Heart left ventricle (tissue), 16 donors: ENCODE measurements at regions not wholly inside any gene's neighbourhood (a gene's known extent, or its start where the extent isn't known, plus 50 kb on each side); places are given as distances from the start of the nearest gene placed in this dataset.

ENCODE experiments used
- ATAC-seq, 4 donors: fragments of 200-7000 bp; cut with Tn5 transposase; one replicate each; pipeline ENCODE4 v1.9.1; 2020 to 2022; ENCODE audit warnings: moderate library complexity in 4 of 4, mild to moderate bottlenecking in 3 of 4, moderate number of reproducible peaks in 1 of 4
- DNase-seq, 5 donors: peaks; one replicate each; pipeline ENCODE4 v3.0.0-alpha.2; 2020
- H3K27ac ChIP-seq, 12 donors: fragments of 200-600 bp; sonication (generic) in 4 of 12; one replicate each; pipeline versions ENCODE4 v1.5.0 to v1.8.0; 2016 to 2022; ENCODE audit warnings: mild to moderate bottlenecking in 2 of 12
- H3K27me3 ChIP-seq, 9 donors: fragments of 200-600 bp; sonication (generic) in 2 of 9; one replicate each; pipeline versions ENCODE4 v1.5.1 to v1.8.0; 2016 to 2022; ENCODE audit warnings: mild to moderate bottlenecking in 3 of 9
- H3K36me3 ChIP-seq, 9 donors: fragments of 200-600 bp; sonication (generic) in 2 of 9; one replicate each; pipeline versions ENCODE4 v1.5.0 to v1.8.0; 2018 to 2022; ENCODE audit warnings: mild to moderate bottlenecking in 2 of 9
- H3K4me1 ChIP-seq, 12 donors: fragments of 200-600 bp; sonication (generic) in 4 of 12; one replicate each; pipeline versions ENCODE4 v1.5.0 to v1.8.0; 2016 to 2022; ENCODE audit warnings: mild to moderate bottlenecking in 3 of 12
- H3K4me3 ChIP-seq, 12 donors: fragments of 200-600 bp; sonication (generic) in 4 of 12; one replicate each; pipeline versions ENCODE4 v1.5.0 to v1.8.0; 2017 to 2022; ENCODE audit warnings: mild to moderate bottlenecking in 9 of 12, moderate library complexity in 4 of 12
- H3K9me3 ChIP-seq, 12 donors: fragments of 200-600 bp; sonication (generic) in 4 of 12; one replicate each; pipeline versions ENCODE4 v1.5.0 to v1.8.0; 2016 to 2022; ENCODE audit warnings: mild to moderate bottlenecking in 1 of 12
- CTCF ChIP-seq, 12 donors: fragments of 200-600 bp; sonication (generic) in 4 of 12; IDR thresholded peaks; one replicate each; pipeline versions ENCODE4 v1.5.0 to v1.8.0; 2018 to 2022; ENCODE audit warnings: antibody characterized with exemption in 12 of 12, mild to moderate bottlenecking in 5 of 12
- POLR2A ChIP-seq, 2 donors: fragments of 450-650 bp; IDR thresholded peaks; one replicate each; pipeline ENCODE4 v1.6.1; 2017; ENCODE audit warnings: antibody characterized with exemption in 2 of 2, mild to moderate bottlenecking in 2 of 2, moderate library complexity in 2 of 2
- WGBS, 4 donors: extraction: QIAGEN DNeasy Blood & Tissue Kit in 2 of 4; methylation state at CpG; one replicate each; pipeline versions ENCODE4 v1.1.5 to v1.1.7; 2013 to 2018; 5-methylcytosine and 5-hydroxymethylcytosine counted together
- intact Hi-C, 10 donors: fragments of 100-400 bp; cut with DNase I; formaldehyde crosslinking; loops; one replicate each; pipeline versions ENCODE4 v1.11.1 to v1.14.2; 2022
- donor health status: ischemic (EF 13 %, LVEDD 7.1; RV severe dilation, severe dysfunction).
- donor health status: healthy with polysubstance abuse.
- donor health status: DM: no; HTN: yes; CAD: no.
- donor health status: DM: no; HTN: no; CAD: no.
- donor health status: ischemic (EF 25% LVEDD 6.9; RV normal size, moderate dysfunction).
- donor health status: ischemic (EF 25% LVEDD 5.7; RV mildly dilated, moderate dysfunction).
- donor health status: healthy.
- donor health status: DM: yes; HTN: yes; CAD: no.
- donor health status: ischemic (EF 35%, LVEDD 5.7; RV mildly dilated, moderate dysfunction).
- donor health status: nonischemic (EF 11% LVEDD 7.7; RV severe dilation, severe dysfunction).
- donor health status: DM: yes; HTN: yes; CAD: no.
- donor health status: PGD.
- donor health status: ischemic (EF 29% LVEDD 5.4; RV normal size, mild dysfunction).
- donor health status: nonischemic (EF 23%, LVEDD 6.1; RV moderate dilation, normal function).

- no peak for TF ChIP-seq CTCF (IDR thresholded peaks at IDR 0.05)
- no peak for TF ChIP-seq POLR2A (IDR thresholded peaks at IDR 0.05)
- no peak for DNase-seq
- intact Hi-C loops = no loop called here
- peaks cover 4 to 72% (median 33%) of the 10 kb centered on the region in 9 donors for H3K27me3 ChIP-seq
- H3K27ac ChIP-seq = no peak overlapping the region
- no peak for ATAC-seq
- no peaks in the 10 kb centered on the region for H3K9me3 ChIP-seq
- no peak overlapping the region for H3K4me3 ChIP-seq
- H3K36me3 ChIP-seq = no peaks in the 10 kb centered on the region
- 46 to 63% (median 51%) methylated on average over 4 of the region's 4 CpGs for WGBS, 4 donors
- no peaks in the 10 kb centered on the region for H3K4me1 ChIP-seq
Observed at GRCh38 chr20:59448196-59448595, 147.8 kb downstream of the EDN3 start.

- Histone ChIP-seq H3K9me3 (no peaks in the 10 kb centered on the region), H3K4me3 (no peak overlapping the region), H3K36me3 (no peaks in the 10 kb centered on the region), H3K27me3 (peaks cover 4 to 68% (median 33%) of the 10 kb centered on the region in 9 donors), H3K27ac (no peak overlapping the region), H3K4me1 (no peaks in the 10 kb centered on the region)
- no peak for ATAC-seq
- no peak for TF ChIP-seq POLR2A (IDR thresholded peaks at IDR 0.05)
- WGBS, 4 donors = 62 to 67% (median 66%) methylated on average over 12 of the region's 12 CpGs
- no peak for DNase-seq
- intact Hi-C loops = no loop called here
Observed at GRCh38 chr20:59448851-59449444, 148.5 kb downstream of the EDN3 start.

- DNase-seq (no peak), ATAC-seq (no peak)
- Histone ChIP-seq H3K9me3 (no peaks in the 10 kb centered on the region), H3K36me3 (no peaks in the 10 kb centered on the region), H3K4me3 (no peak overlapping the region), H3K27me3 (peaks cover 0 to 49% (median 19%) of the 10 kb centered on the region in 9 donors), H3K27ac (no peak overlapping the region), H3K4me1 (peaks cover 0 to 6% (median 0%) of the 10 kb centered on the region in 12 donors)
- 71 to 81% (median 77%) methylated on average over 8 of the region's 8 CpGs for WGBS, 4 donors
- intact Hi-C loops = loop anchor here in 2 of 10 donors (10.0 kb wide), 1 partner anchor 366 kb away; no protein-coding TSS in a partner anchor
- TF ChIP-seq POLR2A (IDR thresholded peaks at IDR 0.05) = no peak
- TF ChIP-seq CTCF (IDR thresholded peaks at IDR 0.05) = no peak
Observed at GRCh38 chr20:59451066-59451630, 150.7 kb downstream of the EDN3 start.

GRCh38 chr20:59451641-59452040 lies 151.2 kb downstream of the EDN3 start:
- no peak for ATAC-seq
- peaks cover 0 to 6% (median 0%) of the 10 kb centered on the region in 12 donors for H3K4me1 ChIP-seq
- no peaks in the 10 kb centered on the region for H3K36me3 ChIP-seq
- WGBS, 4 donors = 53 to 66% (median 62%) methylated on average over 4 of the region's 4 CpGs
- H3K9me3 ChIP-seq = no peaks in the 10 kb centered on the region
- H3K4me3 ChIP-seq = no peak overlapping the region
- H3K27me3 ChIP-seq = peaks cover 0 to 45% (median 15%) of the 10 kb centered on the region in 9 donors
- no peak overlapping the region for H3K27ac ChIP-seq
- intact Hi-C loops = loop anchor here in 2 of 10 donors (10.0 kb wide), 1 partner anchor 367 kb away; no protein-coding TSS in a partner anchor
- DNase-seq = no peak
- TF ChIP-seq POLR2A (IDR thresholded peaks at IDR 0.05) (no peak), CTCF (IDR thresholded peaks at IDR 0.05) (no peak)
